HG02763 (cell line): ENCODE measurements at regions not wholly inside any gene's neighbourhood (a gene's known extent, or its start where the extent isn't known, plus 50 kb on each side); places are given as distances from the start of the nearest gene placed in this dataset.

Source experiments
- ATAC-seq: cut with Tn5 transposase; IDR thresholded peaks from one replicate; pipeline ENCODE4 v1.9.1; 2021; ENCODE audit warnings: mild to moderate bottlenecking, moderate library complexity; ENCODE audit not compliant: unreplicated experiment

GRCh38 chr6:125537090-125537489 lies 212.3 kb upstream of the HEY2 start:
- ATAC-seq = no peak

- ATAC-seq = no peak
Measured at GRCh38 chr6:125539892-125540291, 209.5 kb upstream of the HEY2 start.

DNA sequence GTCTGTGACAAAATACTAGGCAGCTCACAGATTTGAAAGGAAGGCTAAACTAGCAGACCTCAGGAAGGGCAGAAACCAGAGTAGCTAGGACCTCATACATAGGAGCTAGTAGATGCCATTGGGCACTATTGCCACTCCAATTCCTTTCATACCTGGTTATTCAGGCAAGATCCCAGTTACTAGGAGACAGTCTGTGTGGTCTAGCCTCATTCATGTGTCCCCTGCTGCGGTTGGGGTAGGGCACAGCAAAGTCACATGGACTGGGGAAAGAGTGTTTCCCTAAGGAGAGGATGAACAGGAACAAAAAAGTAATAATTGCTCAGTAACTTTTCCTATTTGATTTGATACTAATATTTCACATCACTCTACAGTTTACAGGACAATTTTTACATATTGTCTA lies 204.6 kb upstream of the HEY2 start:
- no peak for ATAC-seq

- no peak for ATAC-seq
Measured at GRCh38 chr6:125546841-125547251, 202.6 kb upstream of the HEY2 start.

DNA sequence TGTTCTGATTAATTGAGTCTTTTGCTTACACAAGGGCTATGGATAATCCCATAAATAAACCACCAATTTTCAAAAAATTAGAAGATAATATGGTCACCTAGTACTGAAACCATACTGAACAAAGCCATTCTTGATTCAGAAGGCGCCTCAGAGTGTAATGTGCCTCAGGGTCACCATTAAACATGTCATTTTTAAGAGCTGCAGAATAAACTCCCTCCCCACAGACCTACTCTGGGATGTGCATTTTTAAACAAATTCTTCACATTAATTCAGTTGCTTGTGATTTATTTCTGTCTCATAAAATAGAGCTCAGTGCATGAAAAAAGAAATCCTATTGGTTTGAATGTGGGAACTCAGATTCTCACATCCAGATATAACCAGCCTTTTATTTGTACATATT lies 202.1 kb upstream of the HEY2 start:
- ATAC-seq = no peak

DNA sequence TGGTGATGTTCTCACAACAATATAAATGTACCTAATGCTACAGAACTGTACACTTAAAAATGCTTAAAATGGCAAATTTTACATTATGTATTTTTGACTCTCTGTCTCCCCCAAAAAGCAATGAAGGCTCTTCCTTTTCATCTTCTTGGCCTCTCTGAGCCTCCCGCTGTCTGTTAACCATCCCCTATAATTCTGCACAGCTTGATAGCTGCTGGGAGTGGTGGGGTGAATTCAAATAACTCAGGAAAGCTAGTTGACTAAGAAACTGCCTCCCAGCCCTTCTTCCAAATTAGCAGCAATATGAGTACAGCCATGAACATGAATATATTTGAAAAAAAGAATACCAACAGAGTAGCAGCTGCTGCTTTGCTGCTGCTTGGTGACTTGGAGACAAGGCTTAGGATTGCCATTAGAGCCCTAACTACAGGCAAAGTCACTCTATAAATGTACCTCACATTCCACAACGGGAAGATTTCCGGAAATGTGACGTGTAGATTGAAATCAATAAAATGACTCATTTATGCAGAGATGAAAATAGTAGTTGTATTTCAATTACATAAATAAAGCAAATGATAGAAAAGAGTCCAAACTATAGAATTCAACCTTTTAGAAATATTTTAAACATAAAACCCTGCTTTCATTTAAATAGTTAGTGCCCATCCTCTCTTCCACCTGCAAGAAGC lies 200.1 kb upstream of the HEY2 start:
- ATAC-seq = no peak

DNA sequence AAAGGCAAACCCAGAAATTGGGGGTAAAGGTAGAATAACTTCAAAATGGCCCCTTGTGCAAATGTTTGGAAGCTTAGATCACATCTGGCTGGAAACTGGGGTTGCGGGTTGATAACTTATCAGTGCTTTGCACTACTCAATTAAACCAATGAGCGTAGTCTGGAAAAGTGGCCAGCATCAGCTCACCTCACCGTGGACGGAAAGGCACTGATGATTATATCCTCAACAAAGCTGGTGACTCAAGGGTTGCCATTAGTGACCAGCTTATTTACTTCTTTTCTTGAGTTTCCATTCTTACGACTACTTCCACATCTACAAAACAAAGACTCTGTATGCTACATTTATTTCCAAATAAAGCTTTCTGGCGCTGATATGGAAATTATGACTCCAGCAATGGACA lies 198.5 kb upstream of the HEY2 start:
- no peak for ATAC-seq

GRCh38 chr6:125552819-125553218 lies 196.6 kb upstream of the HEY2 start:
- ATAC-seq = no peak

GRCh38 chr6:125554456-125554855 lies 195.0 kb upstream of the HEY2 start:
- no peak for ATAC-seq

DNA sequence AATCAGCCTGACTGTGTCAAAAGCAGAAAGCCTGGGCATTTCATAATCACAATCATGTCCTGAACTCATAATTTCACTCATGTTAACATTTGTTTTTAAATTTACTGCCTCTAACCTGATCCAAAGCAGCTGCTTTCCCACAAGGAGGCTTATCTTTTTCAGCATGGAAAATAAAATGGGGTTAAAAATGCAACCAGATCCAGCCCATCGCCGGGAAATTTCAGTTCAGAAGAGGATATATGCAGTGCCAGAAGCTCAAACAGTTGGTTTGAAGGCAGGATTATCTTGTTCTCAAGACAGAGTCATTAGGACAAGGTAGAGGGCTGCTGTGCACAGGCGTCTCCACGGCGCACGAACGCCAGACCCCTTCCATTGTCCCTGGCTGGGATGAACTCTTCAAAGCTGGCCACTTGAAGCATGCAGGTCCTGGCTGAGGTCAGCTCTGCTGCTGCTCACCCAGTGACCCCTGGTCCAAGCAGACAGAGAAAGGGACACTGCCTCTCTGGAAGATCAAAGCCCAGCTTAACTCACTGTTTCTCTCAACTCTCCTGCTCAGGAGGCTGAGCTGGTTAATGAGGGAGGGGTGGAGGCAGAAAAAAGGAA lies 191.1 kb upstream of the HEY2 start:
- no peak for ATAC-seq

- no peak for ATAC-seq
Measured at GRCh38 chr6:125558907-125559306, 190.5 kb upstream of the HEY2 start.

DNA sequence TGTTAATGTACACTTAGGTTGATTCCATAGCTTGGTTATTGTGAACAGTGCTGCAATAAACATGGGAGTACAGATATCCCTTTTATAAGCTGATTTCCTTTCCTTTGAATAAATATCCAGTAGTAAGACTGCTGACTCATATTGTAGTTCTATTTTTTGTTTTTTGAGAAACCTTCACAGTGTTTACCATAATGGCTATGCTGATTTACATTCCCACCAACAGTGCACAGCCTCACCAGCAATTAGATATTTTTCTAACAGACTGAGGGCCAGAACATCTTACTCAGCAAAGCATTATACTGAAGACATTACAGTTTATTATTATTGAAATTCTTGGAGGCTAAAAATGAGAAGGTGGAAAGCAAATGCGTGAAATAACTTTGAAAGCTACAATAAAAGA lies 187.3 kb upstream of the HEY2 start:
- no peak for ATAC-seq

DNA sequence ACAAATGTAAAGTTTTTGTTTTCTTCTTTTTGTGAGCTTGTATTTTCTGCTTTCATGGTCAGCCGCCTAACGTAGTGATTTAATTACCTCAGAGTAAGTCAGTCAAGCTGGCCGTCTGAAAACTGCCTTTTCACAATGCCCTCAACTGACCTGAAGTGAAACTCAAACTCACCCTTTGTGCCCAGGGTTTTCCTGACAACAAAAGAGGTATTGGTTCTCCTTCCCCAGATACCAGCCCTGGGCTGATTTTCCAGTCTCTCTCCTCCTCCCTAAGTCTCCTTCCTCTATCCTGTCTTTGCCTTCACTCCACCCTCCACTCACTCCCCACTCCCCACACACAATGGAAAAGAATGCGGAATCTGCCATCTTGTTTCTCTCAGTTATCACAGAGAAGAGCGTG lies 184.5 kb upstream of the HEY2 start:
- ATAC-seq = no peak

DNA sequence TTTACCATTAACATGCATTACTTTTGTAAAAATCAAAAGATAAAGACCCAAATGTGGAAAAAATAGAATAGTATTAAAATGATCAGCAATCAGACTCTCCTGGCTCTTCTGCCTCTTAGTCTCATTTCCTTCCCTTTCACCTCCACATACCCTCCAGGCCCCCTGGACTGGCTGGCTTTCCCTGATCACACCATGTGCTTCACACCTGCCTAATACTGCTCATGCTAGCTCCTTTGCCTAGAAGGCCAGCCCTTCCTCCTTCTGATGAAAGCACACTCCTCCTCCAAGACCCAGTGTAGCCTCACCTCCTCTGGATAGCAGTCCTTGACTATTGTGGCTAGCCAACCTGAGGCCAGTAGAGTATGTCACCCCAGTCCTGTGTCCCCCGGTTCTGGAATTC lies 182.0 kb upstream of the HEY2 start:
- ATAC-seq = no peak

- no peak for ATAC-seq
Measured at GRCh38 chr6:125568609-125569008, 180.8 kb upstream of the HEY2 start.

DNA sequence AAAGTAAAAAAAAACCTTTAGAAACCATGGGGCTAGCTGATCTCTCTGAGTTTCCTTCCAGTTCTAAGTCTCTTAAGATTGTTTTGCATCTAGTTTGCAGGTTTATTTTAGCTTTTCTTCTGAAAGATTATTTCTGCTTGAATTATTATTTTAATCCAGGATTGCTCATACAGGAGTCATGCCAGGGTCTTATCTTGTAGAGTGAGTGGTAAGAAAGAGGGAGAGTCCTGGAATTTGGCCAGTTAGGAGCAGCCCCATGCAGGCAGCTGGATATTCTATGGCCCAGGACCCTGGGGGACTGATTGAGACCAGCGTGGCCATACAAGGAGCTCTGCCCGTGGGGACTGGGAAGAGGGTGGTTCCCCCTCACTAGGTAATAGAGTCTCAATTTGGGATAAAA lies 178.9 kb upstream of the HEY2 start:
- no peak for ATAC-seq

DNA sequence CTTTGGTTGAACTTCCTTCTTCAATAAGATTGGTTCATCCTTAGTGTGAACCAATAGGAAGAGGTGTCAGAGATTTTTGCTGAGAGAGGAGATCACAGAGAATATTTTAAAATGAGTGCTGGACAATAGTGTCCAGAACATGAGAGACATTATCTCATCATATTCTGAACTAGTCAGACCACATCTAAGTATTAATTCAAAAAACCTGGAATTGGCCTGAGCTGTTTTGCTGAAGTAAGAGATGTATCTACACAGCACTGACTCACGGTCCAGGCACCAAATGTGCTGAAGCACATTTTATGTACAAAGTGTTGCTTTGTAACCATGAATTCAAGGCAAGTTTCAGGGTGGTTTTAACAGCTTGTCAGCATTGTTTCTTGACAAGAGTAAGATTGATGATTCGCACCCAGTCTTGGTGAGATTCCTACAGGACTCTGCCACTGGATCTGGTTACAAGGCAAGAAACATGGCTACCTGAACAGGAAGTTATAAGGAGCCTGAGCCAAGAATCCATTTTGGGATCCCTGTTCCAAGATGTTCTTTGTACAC lies 178.2 kb upstream of the HEY2 start:
- ATAC-seq = no peak

DNA sequence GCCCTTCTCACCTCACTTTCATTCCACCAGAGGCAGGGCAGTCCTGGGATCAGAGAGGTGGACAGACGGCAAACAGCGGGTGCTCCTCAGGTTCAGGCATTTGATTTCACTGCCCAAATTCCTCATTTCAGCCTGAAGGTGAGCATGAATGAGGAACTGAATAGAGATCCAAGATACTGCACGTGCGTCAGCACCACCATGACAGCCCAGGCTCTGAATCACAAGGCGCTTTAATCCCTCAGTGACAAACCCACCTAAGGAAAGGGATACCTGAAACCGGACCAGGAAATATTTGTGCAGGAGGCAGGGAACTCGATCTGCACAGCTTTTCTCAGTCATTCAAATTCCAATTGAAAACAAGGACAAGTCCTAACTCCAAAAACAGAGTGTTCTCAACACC lies 174.8 kb upstream of the HEY2 start:
- no peak for ATAC-seq

DNA sequence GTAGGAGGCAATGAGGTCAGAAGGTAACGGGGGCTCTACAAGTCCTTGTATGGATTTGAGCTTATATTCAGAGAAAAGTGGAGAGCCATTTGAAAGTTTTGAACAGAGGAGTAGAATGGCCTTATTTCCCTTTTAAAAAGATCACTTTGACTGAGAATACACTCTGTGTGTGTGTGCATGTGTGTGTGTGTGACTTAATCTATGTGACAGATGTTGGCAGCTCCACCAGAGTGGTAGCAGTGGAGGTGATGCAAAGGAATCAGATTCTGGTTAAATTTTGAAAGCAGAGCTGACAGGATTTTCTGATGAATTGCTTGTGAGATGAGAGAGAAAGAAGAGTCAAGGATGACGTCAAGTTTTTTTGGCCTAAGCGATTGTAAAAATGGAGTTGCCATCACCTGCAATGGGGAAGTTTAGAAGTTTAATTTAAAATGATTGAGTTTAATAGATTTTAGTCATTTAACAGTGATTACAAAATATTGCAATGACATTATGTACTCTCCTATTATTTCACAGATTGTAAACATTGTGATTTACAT lies 172.2 kb upstream of the HEY2 start:
- no peak for ATAC-seq

DNA sequence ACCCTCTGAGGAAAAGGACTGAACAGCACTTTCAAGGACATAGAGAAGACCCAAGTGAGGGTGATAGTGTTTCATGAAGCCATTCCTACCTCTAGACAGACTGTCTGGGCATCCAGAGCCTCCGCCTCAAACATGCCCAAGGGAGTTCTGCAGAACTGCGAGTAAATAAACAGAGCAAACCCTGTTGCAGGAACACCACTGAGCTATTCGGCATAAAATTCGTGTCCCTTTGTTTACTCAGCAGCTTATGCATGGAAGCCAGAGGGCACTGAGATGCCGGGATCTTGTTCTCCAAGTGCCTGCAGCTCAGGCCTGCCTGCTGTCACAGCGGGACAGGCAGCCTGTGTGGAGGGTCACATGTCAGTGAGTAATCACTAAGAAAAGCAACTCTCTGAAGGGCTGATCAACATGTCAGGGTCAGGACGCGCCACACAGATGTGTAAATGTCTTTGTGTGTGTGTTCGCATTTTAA lies 164.9 kb upstream of the HEY2 start:
- no peak for ATAC-seq

- ATAC-seq = no peak
Measured at GRCh38 chr6:125585470-125585869, 164.0 kb upstream of the HEY2 start.

- ATAC-seq = no peak
Measured at GRCh38 chr6:125586074-125586473, 163.4 kb upstream of the HEY2 start.
